ENCODE measurements at regions not wholly inside any gene's neighbourhood (a gene's known extent, or its start where the extent isn't known, plus 50 kb on each side); places are given as distances from the start of the nearest gene placed in this dataset.

DNA sequence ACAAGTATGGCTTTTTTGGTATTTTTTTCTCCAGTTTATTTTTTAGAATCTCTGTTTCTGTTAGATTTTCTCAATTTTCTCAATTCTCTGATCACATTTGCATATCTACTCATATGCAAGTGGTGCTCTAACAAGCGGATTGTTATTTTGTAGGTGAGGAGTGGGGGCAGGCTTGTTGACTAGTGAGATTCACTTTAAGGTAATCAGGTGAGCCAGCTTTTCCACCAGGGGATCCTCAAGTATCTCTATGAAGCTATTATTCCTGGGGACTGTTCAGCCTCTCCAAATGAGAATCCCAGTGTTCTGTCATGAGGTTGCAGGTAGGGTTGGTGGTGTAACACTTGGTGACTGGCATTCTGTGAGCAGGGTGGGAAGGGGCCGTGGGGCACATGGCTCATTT, 274.3 kb upstream of the FERMT1 start:
- Histone ChIP-seq H2AFZ (ENCODE audit: insufficient read depth, low read length, poor library complexity) (no peak overlapping the region), H2AK5ac (ENCODE audit: low read length) (no peak overlapping the region), H2BK12ac (ENCODE audit: low read length) (no peak overlapping the region), H3K27ac (ENCODE audit: low read depth, low read length) (no peak overlapping the region), H3K4me2 (ENCODE audit: low read length) (no peak overlapping the region), H3K23ac (ENCODE audit: low read length) (no peak overlapping the region), H3K18ac (ENCODE audit: low read length) (no peak overlapping the region), H3K36me3 (ENCODE audit: control insufficient read depth in 1 of 2, insufficient read depth in 2 of 2, low read length in 2 of 2) (no peaks in the 10 kb centered on the region), H3K4me1 (ENCODE audit: control insufficient read depth in 1 of 2, insufficient read depth in 2 of 2, low read length in 2 of 2) (no peaks in the 10 kb centered on the region), H3K14ac (ENCODE audit: low read length) (no peak overlapping the region), H2BK120ac (ENCODE audit: insufficient read depth, low read length, poor library complexity) (no peak overlapping the region), H4K12ac (ENCODE audit: low read depth, low read length) (no peak overlapping the region), H3K79me2 (ENCODE audit: control insufficient read depth, insufficient read depth, low read length, poor library complexity) (no peaks in the 10 kb centered on the region), H3K27me3 (ENCODE audit: insufficient read depth, low read length) (no peaks in the 10 kb centered on the region), H3K9me3 (ENCODE audit: insufficient read depth, low read depth, low read length) (no peaks in the 10 kb centered on the region), H2BK5ac (ENCODE audit: low read depth, low read length, poor library complexity) (no peak overlapping the region), H3K9ac (ENCODE audit: low read length) (no peak overlapping the region), H3K79me1 (ENCODE audit: low read length) (no peaks in the 10 kb centered on the region), H3K4me3 (ENCODE audit: low read depth, low read length) (no peak overlapping the region), H4K8ac (ENCODE audit: low read depth, low read length) (no peak overlapping the region), H4K91ac (ENCODE audit: low read depth, low read length) (no peak overlapping the region), H3K4ac (ENCODE audit: low read depth, low read length) (no peak overlapping the region)
- no CpG with 5 or more reads among the region's 2 CpGs for WGBS (ENCODE audit: extremely low coverage, insufficient coverage, insufficient read length)
- no peak for DNase-seq

DNA sequence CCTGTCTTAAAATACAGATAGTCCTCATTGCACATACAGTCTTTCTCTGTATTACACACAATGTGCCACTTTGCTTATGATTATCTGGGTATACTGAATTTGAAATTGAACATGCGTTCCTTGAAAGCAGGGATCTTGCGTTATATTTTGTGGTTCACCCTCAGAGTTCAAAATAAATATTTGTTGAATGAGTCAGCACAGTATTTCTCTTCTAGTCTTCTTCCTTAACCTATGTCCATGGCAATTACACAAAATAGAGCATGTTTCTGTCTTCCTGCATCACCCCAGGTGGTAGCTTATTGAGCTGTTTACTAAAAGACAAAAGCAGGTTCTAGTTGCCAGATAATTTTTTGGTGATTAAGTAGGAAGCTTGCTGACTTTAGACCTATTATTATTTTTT, 272.9 kb upstream of the FERMT1 start:
- Histone ChIP-seq H3K14ac (ENCODE audit: low read length) (no peak overlapping the region), H3K79me1 (ENCODE audit: low read length) (no peaks in the 10 kb centered on the region), H3K4me3 (ENCODE audit: low read depth, low read length) (no peak overlapping the region), H3K9me3 (ENCODE audit: insufficient read depth, low read depth, low read length) (no peaks in the 10 kb centered on the region), H4K12ac (ENCODE audit: low read depth, low read length) (no peak overlapping the region), H3K4ac (ENCODE audit: low read depth, low read length) (no peak overlapping the region), H2AFZ (ENCODE audit: insufficient read depth, low read length, poor library complexity) (no peak overlapping the region), H4K91ac (ENCODE audit: low read depth, low read length) (no peak overlapping the region), H2BK120ac (ENCODE audit: insufficient read depth, low read length, poor library complexity) (no peak overlapping the region), H3K79me2 (ENCODE audit: control insufficient read depth, insufficient read depth, low read length, poor library complexity) (no peaks in the 10 kb centered on the region), H3K9ac (ENCODE audit: low read length) (no peak overlapping the region), H3K23ac (ENCODE audit: low read length) (no peak overlapping the region), H3K4me1 (ENCODE audit: control insufficient read depth in 1 of 2, insufficient read depth in 2 of 2, low read length in 2 of 2) (no peaks in the 10 kb centered on the region), H4K8ac (ENCODE audit: low read depth, low read length) (no peak overlapping the region), H2AK5ac (ENCODE audit: low read length) (no peak overlapping the region), H3K27me3 (ENCODE audit: insufficient read depth, low read length) (no peaks in the 10 kb centered on the region), H3K18ac (ENCODE audit: low read length) (no peak overlapping the region), H2BK12ac (ENCODE audit: low read length) (no peak overlapping the region), H3K27ac (ENCODE audit: low read depth, low read length) (no peak overlapping the region), H3K36me3 (ENCODE audit: control insufficient read depth in 1 of 2, insufficient read depth in 2 of 2, low read length in 2 of 2) (no peaks in the 10 kb centered on the region), H2BK5ac (ENCODE audit: low read depth, low read length, poor library complexity) (no peak overlapping the region), H3K4me2 (ENCODE audit: low read length) (no peak overlapping the region)
- no CpG with 5 or more reads among the region's 2 CpGs for WGBS (ENCODE audit: extremely low coverage, insufficient coverage, insufficient read length)
- no peak for DNase-seq

DNA sequence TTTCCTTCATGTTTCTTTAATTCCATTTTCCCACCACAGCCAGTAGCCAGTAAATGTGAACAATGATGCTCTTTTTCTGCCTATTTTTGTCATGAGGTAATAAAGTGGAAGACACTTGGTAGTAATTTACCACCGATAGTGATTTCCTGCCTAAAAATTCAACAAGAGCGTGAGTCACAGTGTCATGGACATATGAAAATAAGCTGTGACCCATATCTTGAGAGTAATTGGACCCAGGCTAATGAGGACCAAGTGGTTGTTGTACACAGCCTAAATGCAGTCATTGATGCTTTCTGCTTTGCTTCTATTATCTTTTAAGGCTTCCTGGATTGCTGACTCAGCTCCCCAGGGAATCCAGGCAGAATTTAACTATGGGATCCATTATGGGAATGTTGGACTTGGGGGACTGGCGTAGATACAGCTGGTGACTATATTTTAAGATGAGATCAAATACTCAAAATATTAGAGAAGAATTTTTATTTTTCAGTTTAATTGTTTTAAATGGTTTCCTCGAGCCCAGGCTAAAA, 265.9 kb upstream of the FERMT1 start:
- WGBS (ENCODE audit: extremely low coverage, insufficient coverage, insufficient read length), result no CpG with 5 or more reads among the region's 4 CpGs

DNA sequence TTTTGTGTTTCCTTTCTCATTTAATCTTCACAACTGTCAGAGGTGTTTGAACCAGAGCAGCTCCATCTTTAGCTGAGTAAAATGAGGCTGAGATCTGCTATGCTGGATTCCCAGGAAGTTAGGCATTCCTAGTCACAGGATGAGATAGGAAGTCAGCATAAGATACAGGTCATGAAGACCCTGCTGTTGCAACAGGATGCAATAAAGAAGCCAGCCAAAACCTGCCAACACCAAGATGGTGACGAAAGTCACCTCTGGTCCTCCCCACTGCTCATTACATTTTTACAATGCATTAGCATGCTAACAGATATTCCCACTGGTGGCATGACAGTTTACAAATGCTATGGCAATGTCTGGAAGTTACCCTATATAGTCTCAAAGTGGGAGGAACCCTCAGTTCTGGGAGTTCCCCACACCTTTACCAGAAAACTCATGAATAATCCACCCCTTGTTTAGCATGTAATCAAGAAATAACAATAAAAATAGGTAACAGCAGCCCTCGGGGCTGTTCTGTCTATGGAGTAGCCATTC, 262.2 kb upstream of the FERMT1 start:
- no peak overlapping the region for H3K4me2 ChIP-seq (ENCODE audit: low read length)
- no peak overlapping the region for H4K8ac ChIP-seq (ENCODE audit: low read depth, low read length)
- no peak overlapping the region for H3K27ac ChIP-seq (ENCODE audit: low read depth, low read length)
- no peak overlapping the region for H3K9ac ChIP-seq (ENCODE audit: low read length)
- no peaks in the 10 kb centered on the region for H3K79me2 ChIP-seq (ENCODE audit: control insufficient read depth, insufficient read depth, low read length, poor library complexity)
- H3K27me3 ChIP-seq (ENCODE audit: insufficient read depth, low read length), result no peaks in the 10 kb centered on the region
- no peak for DNase-seq
- H3K14ac ChIP-seq (ENCODE audit: low read length), result no peak overlapping the region
- whole genome bisulfite sequencing (ENCODE audit: extremely low coverage, insufficient coverage, insufficient read length), result no CpG with 5 or more reads among the region's 2 CpGs
- H2BK120ac ChIP-seq (ENCODE audit: insufficient read depth, low read length, poor library complexity), result no peak overlapping the region
- no peak overlapping the region for H2AFZ ChIP-seq (ENCODE audit: insufficient read depth, low read length, poor library complexity)
- no peak overlapping the region for H3K4ac ChIP-seq (ENCODE audit: low read depth, low read length)
- no peak overlapping the region for H3K4me3 ChIP-seq (ENCODE audit: low read depth, low read length)
- H3K18ac ChIP-seq (ENCODE audit: low read length), result no peak overlapping the region
- H4K12ac ChIP-seq (ENCODE audit: low read depth, low read length), result no peak overlapping the region
- no peak overlapping the region for H3K23ac ChIP-seq (ENCODE audit: low read length)
- H4K91ac ChIP-seq (ENCODE audit: low read depth, low read length), result no peak overlapping the region
- no peak overlapping the region for H2BK5ac ChIP-seq (ENCODE audit: low read depth, low read length, poor library complexity)
- H3K4me1 ChIP-seq (ENCODE audit: control insufficient read depth in 1 of 2, insufficient read depth in 2 of 2, low read length in 2 of 2), result no peaks in the 10 kb centered on the region
- H3K9me3 ChIP-seq (ENCODE audit: insufficient read depth, low read depth, low read length), result no peaks in the 10 kb centered on the region
- H3K36me3 ChIP-seq (ENCODE audit: control insufficient read depth in 1 of 2, insufficient read depth in 2 of 2, low read length in 2 of 2), result no peaks in the 10 kb centered on the region
- H3K79me1 ChIP-seq (ENCODE audit: low read length), result no peaks in the 10 kb centered on the region
- no peak overlapping the region for H2AK5ac ChIP-seq (ENCODE audit: low read length)
- H2BK12ac ChIP-seq (ENCODE audit: low read length), result no peak overlapping the region

More for the DNA sequence above, 265.9 kb upstream of the FERMT1 start:
- Histone ChIP-seq H2BK5ac (ENCODE audit: low read depth, low read length, poor library complexity) (no peak overlapping the region), H3K14ac (ENCODE audit: low read length) (no peak overlapping the region), H3K4me3 (ENCODE audit: low read depth, low read length) (no peak overlapping the region), H2BK12ac (ENCODE audit: low read length) (no peak overlapping the region), H3K4ac (ENCODE audit: low read depth, low read length) (no peak overlapping the region), H3K27ac (ENCODE audit: low read depth, low read length) (no peak overlapping the region), H2BK120ac (ENCODE audit: insufficient read depth, low read length, poor library complexity) (no peak overlapping the region), H4K8ac (ENCODE audit: low read depth, low read length) (no peak overlapping the region), H3K79me2 (ENCODE audit: control insufficient read depth, insufficient read depth, low read length, poor library complexity) (no peaks in the 10 kb centered on the region), H3K4me2 (ENCODE audit: low read length) (no peak overlapping the region), H2AK5ac (ENCODE audit: low read length) (no peak overlapping the region), H3K9me3 (ENCODE audit: insufficient read depth, low read depth, low read length) (no peaks in the 10 kb centered on the region), H3K36me3 (ENCODE audit: control insufficient read depth in 1 of 2, insufficient read depth in 2 of 2, low read length in 2 of 2) (no peaks in the 10 kb centered on the region), H3K9ac (ENCODE audit: low read length) (no peak overlapping the region), H3K18ac (ENCODE audit: low read length) (no peak overlapping the region), H2AFZ (ENCODE audit: insufficient read depth, low read length, poor library complexity) (no peak overlapping the region), H3K4me1 (ENCODE audit: control insufficient read depth in 1 of 2, insufficient read depth in 2 of 2, low read length in 2 of 2) (no peaks in the 10 kb centered on the region), H4K12ac (ENCODE audit: low read depth, low read length) (no peak overlapping the region), H3K79me1 (ENCODE audit: low read length) (no peaks in the 10 kb centered on the region), H3K27me3 (ENCODE audit: insufficient read depth, low read length) (no peaks in the 10 kb centered on the region), H3K23ac (ENCODE audit: low read length) (no peak overlapping the region), H4K91ac (ENCODE audit: low read depth, low read length) (no peak overlapping the region)
- no peak for DNase-seq

All from trophoblast cell (in vitro differentiated cells and primary cell).